GM15510 (cell line): ENCODE measurements at regions not wholly inside any gene's neighbourhood (a gene's known extent, or its start where the extent isn't known, plus 50 kb on each side); places are given as distances from the start of the nearest gene placed in this dataset.

Experiments
- POLR2A ChIP-seq: IDR thresholded peaks from 3 replicates; pipeline ENCODE4 v1.6.1; 2011; ENCODE audit warnings: borderline replicate concordance; ENCODE audit not compliant: insufficient read length; ENCODE audit errors: extremely low read depth

DNA sequence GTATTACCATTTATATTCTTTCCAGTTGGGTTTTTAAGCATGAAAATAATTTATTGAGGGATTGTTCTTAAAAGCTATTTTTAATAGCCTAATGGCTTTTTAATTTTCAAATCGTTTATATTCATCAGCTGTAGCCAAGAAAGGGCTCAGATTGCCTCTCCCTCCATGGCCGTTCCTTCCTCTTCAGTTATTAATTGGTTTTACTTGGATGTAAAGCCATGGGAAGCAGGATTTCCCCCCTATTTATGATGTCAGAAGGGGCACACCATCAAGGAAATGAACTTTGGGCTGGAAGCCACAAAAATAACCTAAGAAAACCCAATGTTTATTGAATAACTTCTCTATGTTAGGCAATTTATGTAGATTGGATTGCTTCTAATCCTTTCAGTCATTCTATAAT lies 656.3 kb downstream of the TYW1 start:
- no peak for TF ChIP-seq POLR2A

DNA sequence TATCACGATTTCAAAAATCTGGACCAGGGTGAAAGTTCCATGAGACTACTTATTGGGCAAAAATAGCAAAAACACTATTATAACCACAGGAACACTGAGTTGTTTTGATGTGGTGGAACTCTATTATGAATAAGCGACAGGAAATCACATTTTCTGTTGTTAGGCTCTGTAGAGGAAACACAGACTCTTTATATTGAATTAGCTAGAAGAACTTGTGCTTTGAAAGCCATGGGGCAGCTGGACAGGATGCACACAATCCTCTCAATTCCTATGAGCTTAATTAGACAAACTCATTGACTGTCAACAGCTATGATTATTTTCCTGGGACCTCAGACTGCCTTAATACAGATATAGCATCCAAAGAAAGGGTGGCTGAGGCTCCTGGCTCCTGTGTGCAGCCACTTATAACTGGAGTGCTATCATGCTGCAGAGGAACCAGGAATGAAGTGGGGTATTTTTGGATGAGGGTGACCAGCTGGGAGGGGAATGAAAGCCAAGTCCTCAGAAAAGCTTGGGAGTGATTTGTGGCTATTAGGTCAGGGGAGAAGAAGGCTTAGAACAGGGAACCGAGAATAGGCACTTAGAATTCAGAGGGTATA lies 657.3 kb downstream of the TYW1 start:
- no peak for TF ChIP-seq POLR2A

DNA sequence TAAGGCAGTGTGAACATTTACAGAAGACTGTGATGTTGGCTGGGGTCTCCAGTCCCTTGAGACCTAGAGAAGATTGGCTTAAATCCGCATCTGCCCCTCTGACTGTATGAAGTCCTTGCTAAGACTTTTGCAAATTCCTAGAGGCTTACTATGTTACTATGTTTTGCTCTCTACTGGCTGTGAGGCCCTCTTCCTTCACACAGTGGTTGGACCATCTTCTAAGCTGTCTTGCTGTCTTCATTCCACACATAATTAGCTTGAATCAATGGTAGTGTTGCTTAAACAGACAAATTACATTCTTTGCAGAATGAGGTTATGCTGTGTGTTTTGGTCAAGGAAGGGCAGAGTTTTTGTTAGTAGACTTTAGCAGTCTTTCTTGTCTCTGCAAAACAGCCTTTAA lies 658.0 kb downstream of the TYW1 start:
- TF ChIP-seq POLR2A: no peak

DNA sequence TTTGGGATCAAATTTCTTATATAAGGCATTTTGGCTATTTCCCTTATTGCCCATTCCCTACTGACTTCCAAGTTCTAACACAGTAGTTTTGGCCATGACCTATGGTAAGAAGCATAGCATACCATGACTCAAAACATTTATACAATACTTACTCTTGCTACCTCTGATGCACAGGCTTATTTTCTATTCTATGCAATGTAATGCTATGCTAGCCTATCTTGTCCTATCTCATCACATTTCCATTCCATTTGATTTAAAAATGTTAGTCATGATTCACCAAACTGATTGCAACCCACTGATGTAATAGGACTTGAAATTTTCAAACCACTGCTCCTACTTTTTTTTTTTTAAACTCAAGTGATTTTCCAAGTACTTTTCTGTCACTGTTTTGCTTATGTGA lies 658.5 kb downstream of the TYW1 start:
- TF ChIP-seq POLR2A: no peak

GRCh38 chr7:67659091-67659490 lies 662.5 kb downstream of the TYW1 start:
- TF ChIP-seq POLR2A: no peak

DNA sequence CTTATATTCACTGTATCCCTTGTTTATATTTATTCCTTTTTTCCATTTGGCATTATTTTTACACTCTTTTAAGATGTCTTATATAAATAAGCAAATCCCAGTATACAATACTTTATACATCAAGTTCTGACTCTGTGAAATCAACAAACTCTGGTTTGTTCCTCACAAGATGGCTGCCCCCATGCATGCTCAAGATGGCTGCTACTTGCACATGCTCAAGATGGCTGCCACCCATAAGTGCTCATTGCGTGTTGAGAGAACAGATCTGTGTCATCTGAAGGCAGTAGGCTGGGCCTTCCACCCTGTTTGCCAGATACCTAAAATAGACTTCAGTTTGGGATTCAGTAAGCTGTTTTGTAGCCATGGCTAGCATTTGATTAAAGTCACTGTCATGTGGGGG lies 666.2 kb downstream of the TYW1 start:
- TF ChIP-seq POLR2A: no peak

- TF ChIP-seq POLR2A: no peak
These were observed 667.0 kb downstream of the TYW1 start for GRCh38 chr7:67663644-67664043.

- no peak for TF ChIP-seq POLR2A
These were observed 674.4 kb downstream of the TYW1 start for GRCh38 chr7:67671006-67671548.

DNA sequence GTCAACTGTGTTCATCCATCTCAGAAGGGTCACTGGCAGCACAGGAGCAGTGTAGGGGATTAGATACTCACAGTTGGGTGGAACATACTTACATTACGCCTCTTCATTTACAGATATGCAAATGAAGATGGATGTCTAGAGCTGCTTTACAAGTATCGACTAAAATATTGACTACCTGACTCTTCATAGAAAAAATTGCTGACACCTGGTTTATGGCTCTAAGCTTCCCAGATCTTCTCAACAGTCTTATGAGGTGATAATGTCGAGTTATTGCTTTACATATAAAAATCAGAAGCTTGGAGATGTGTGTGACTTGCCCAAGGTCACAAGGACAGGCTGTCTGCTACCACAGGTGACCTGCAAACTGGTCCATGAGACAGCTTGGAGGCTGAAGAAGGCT lies 677.2 kb downstream of the TYW1 start:
- no peak for TF ChIP-seq POLR2A

DNA sequence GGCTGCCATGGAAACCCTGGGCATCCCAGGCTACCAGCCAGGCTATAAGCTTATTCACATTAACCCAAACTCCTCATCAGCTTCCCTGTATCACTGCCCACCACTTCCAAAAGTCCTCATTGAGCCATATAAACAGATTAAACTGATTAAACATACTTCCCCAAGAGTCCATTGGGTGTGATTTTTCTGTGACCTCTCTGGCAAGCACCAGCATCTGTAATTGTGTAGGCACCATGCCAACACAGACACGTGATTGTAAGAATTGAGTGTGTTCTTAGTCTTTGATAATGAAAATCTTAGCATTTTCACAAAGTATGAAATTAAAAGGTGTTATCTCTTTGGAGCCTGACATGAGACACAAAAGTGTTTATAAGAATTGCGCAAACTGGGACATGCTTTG lies 679.3 kb downstream of the TYW1 start:
- TF ChIP-seq POLR2A: no peak

DNA sequence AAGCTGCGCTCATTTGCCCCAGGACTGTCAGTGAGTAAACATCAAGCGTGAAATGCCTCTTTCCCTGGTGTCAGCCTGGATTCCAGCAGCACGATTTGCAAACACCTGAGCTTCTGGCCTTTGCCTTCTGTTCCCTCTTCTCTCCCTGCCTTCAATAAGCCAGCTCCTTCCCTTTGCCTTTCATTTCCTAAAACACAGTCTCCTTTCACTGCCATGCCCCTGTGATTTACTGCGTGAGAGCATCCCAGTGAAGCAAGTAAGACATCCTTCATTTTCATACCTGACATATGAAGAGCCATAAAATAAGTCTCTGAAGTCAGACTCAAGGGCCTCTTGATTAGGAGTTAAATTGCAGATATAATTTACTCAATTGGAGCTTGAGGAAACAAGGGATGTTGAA lies 681.8 kb downstream of the TYW1 start:
- TF ChIP-seq POLR2A: no peak

DNA sequence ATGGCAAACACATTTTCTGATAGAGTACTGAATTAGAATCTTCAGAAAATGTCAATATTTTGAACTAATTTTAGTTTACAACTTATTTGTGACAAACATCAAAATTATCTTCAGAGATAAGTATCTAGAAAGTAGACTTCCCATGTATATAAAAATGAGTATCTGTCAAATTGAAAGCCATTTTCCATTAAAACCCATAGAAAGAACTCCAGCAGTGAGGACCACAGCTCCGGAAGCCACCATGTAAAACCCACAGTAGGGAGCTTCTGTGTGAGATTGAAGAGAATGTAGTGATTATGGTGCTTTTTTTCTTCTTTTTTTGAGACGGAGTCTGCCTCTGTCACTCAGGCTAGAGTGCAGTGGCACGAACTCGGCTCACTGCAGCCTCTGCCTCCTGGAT lies 687.0 kb downstream of the TYW1 start:
- TF ChIP-seq POLR2A: no peak

GRCh38 chr7:67690700-67691099 lies 694.1 kb downstream of the TYW1 start:
- no peak for TF ChIP-seq POLR2A

- TF ChIP-seq POLR2A: no peak
These were observed 695.8 kb downstream of the TYW1 start for GRCh38 chr7:67692425-67692824.

DNA sequence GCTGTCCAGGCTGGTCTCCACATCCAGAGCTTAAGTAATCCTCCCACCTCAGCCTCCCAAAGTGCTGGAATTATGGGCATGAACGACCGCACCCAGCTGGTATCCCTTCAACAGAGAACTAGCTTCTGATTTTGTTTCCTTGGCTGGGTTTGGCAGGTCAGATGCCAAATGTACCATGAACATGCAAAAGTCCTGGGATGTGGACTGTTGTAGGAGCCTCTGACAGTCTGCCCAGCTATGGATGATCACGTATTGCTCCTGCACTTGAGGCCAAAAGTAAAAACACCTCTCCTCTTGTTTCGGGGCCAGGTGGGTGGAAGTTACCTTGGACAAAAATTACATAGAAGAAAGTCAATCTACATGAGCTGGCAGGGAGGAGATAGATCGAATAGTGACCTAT lies 699.5 kb downstream of the TYW1 start:
- TF ChIP-seq POLR2A: no peak

- no peak for TF ChIP-seq POLR2A
These were observed 700.2 kb downstream of the TYW1 start for GRCh38 chr7:67696878-67697277.

DNA sequence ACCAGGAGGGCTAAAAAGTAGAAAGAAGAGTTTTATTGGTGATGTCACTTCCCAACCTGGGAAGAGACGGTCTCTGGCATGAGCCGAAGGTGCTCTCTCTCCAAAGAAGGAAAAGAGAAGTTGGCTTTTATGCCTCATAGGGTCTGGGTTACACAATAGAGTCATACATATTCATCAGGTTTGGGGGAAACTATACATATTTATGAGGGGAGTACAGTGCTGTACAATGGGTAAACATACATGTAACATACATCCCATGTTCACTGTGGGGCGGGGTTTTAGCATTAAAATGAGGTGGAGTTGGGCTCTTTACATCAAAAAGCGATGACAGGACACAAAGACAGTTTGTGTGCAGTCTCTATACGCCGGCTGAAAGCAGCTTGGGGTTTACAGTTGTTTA lies 701.7 kb downstream of the TYW1 start:
- TF ChIP-seq POLR2A: no peak
